Endothelial cell (in vitro differentiated cells): ENCODE measurements at regions not wholly inside any gene's neighbourhood (a gene's known extent, or its start where the extent isn't known, plus 50 kb on each side); places are given as distances from the start of the nearest gene placed in this dataset.

Experiments
- DNase-seq: peaks from one replicate; pipeline ENCODE4 v3.0.0; 2021; ENCODE audit warnings: low spot score
- H3K27ac Mint-ChIP-seq: one replicate; pipeline ENCODE4 v1.8.0; 2021; ENCODE audit warnings: mixed read lengths, inconsistent platforms; ENCODE audit not compliant: unreplicated experiment
- H3K27me3 Mint-ChIP-seq: one replicate; pipeline ENCODE4 v1.8.0; 2021; ENCODE audit warnings: mild to moderate bottlenecking, moderate library complexity, mixed read lengths, inconsistent platforms; ENCODE audit not compliant: unreplicated experiment
- H3K36me3 Mint-ChIP-seq: one replicate; pipeline ENCODE4 v1.8.0; 2021; ENCODE audit warnings: mild to moderate bottlenecking, low read depth, mixed read lengths, inconsistent platforms; ENCODE audit not compliant: unreplicated experiment
- H3K4me1 Mint-ChIP-seq: one replicate; pipeline ENCODE4 v1.8.0; 2021; ENCODE audit warnings: mild to moderate bottlenecking, mixed read lengths, inconsistent platforms; ENCODE audit not compliant: unreplicated experiment
- H3K4me3 Mint-ChIP-seq: one replicate; pipeline ENCODE4 v1.8.0; 2021; ENCODE audit warnings: mild to moderate bottlenecking, mixed read lengths, inconsistent platforms; ENCODE audit not compliant: unreplicated experiment
- H3K9me3 Mint-ChIP-seq: one replicate; pipeline ENCODE4 v1.8.0; 2021; ENCODE audit warnings: mixed read lengths, inconsistent platforms; ENCODE audit not compliant: unreplicated experiment
- TF ChIP-seq, protein P1 (sequence below): fragments of 200-600 bp; sonication (generic); IDR thresholded peaks from one replicate; pipeline ENCODE4 v1.5.0; 2021; ENCODE audit warnings: antibody characterized with exemption; ENCODE audit not compliant: unreplicated experiment

GRCh38 chr1:73775896-73776295 is 422.1 kb downstream of the LRRIQ3 start:
- H3K27ac Mint-ChIP-seq, result no peak overlapping the region
- no peaks in the 10 kb centered on the region for H3K27me3 Mint-ChIP-seq
- no peaks in the 10 kb centered on the region for H3K9me3 Mint-ChIP-seq
- no peak overlapping the region for H3K4me3 Mint-ChIP-seq
- no peaks in the 10 kb centered on the region for H3K4me1 Mint-ChIP-seq
- no peaks in the 10 kb centered on the region for H3K36me3 Mint-ChIP-seq
- TF ChIP-seq, protein P1, sequence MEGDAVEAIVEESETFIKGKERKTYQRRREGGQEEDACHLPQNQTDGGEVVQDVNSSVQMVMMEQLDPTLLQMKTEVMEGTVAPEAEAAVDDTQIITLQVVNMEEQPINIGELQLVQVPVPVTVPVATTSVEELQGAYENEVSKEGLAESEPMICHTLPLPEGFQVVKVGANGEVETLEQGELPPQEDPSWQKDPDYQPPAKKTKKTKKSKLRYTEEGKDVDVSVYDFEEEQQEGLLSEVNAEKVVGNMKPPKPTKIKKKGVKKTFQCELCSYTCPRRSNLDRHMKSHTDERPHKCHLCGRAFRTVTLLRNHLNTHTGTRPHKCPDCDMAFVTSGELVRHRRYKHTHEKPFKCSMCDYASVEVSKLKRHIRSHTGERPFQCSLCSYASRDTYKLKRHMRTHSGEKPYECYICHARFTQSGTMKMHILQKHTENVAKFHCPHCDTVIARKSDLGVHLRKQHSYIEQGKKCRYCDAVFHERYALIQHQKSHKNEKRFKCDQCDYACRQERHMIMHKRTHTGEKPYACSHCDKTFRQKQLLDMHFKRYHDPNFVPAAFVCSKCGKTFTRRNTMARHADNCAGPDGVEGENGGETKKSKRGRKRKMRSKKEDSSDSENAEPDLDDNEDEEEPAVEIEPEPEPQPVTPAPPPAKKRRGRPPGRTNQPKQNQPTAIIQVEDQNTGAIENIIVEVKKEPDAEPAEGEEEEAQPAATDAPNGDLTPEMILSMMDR, result no peak
- no peak for DNase-seq

- H3K4me1 Mint-ChIP-seq, result no peaks in the 10 kb centered on the region
- H3K9me3 Mint-ChIP-seq, result no peaks in the 10 kb centered on the region
- H3K27ac Mint-ChIP-seq, result no peak overlapping the region
- H3K36me3 Mint-ChIP-seq, result no peaks in the 10 kb centered on the region
- no peaks in the 10 kb centered on the region for H3K27me3 Mint-ChIP-seq
- no peak overlapping the region for H3K4me3 Mint-ChIP-seq
- DNase-seq, result no peak
- TF ChIP-seq, protein P1, result no peak
Measured at GRCh38 chr1:73772941-73773340, 425.0 kb downstream of the LRRIQ3 start.

DNA sequence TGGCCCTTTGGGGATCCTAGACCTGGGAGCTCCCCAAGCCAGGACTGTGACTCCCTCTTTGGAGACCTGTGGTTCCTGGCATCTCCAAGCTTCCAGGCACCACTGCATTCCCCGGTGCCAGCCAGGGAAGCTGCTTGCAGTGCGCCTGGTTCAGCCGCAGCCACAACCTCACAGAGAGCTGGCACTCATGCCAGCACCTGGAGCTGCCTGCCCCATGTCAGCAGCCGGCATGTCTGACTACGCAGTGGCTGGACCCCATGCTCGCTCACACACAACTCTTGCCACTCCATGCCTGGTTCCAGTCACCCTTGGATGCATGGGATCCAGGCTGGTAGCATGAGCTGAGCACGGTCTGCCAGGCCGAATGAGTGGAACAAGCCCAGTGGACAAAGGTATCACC is 426.6 kb downstream of the LRRIQ3 start:
- Mint-ChIP-seq H3K4me3 (no peak overlapping the region), H3K27ac (no peak overlapping the region), H3K4me1 (no peaks in the 10 kb centered on the region), H3K27me3 (no peaks in the 10 kb centered on the region), H3K36me3 (no peaks in the 10 kb centered on the region), H3K9me3 (no peaks in the 10 kb centered on the region)
- DNase-seq, result no peak
- TF ChIP-seq, protein P1, result no peak

DNA sequence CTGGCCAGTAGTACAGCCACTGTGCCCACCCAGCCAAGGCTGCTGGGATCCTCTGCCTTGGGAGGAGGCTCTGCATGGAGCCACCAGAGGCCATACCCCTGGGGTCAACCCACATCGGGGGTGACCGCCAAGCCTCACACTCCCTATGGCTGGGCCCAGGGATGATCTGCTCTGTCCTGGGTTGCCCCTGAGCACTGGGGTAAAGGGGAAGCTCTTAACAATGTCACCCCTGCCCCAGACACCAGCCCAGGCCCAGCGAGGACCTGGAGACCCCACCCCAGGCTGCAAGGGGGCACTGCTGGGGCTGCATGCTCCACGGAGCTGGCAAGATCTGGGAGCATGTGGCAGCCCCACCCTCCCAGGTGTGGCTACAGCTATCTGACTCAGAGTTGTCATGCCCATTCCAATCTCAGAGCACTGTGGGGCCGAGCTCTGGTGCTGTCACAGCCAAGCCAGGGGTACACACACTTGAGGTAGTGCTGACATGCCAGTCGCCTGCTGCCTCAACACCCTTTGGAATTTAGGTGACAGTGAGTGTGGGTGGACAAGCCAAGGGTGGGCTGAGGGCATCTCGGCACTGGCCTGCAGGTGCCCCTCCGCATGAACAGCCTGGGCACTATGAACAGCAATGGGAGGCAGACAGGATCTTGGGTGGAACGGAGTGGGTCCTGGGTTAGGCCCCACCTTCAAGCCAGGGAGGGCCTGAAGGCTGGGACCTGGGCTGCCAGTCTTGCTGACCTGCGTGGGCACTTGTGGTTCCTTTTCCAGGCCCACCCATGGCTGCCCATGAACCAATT is 427.7 kb downstream of the LRRIQ3 start:
- Mint-ChIP-seq H3K4me1 (no peaks in the 10 kb centered on the region), H3K36me3 (no peaks in the 10 kb centered on the region), H3K4me3 (no peak overlapping the region), H3K9me3 (no peaks in the 10 kb centered on the region), H3K27me3 (no peaks in the 10 kb centered on the region), H3K27ac (no peak overlapping the region)
- TF ChIP-seq, protein P1, result no peak
- no peak for DNase-seq

DNA sequence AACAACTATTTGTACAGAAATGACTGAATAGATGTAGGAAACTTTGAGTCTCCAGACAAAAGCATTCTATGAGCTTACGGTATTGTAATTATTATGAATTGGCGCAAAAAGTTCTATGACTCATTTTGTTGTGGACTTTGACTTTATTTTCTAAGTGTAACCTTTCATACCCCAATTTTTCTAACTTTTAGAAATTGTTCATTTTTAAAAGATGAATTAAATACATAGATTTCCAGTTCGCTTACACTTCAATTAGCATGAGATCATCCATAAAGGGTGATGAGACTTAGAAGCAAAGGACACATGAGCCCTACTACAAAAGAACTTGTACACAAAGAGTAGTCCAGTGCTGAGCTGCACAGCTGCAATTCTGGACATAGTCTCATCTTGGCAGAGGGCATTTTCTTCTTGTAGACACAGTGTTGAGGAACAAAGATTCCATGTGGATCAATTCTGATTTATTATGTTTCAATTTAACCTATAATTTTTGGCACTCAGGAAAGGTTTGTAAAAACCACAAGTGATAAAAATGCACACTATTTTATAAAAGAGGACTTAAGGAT is 431.1 kb downstream of the LRRIQ3 start:
- Mint-ChIP-seq H3K4me3 (no peak overlapping the region), H3K4me1 (no peaks in the 10 kb centered on the region), H3K9me3 (no peaks in the 10 kb centered on the region), H3K27me3 (no peaks in the 10 kb centered on the region), H3K27ac (no peak overlapping the region), H3K36me3 (no peaks in the 10 kb centered on the region)
- TF ChIP-seq, protein P1, result no peak
- DNase-seq, result no peak
